Transverse colon (tissue), 4 donors: ENCODE measurements at regions not wholly inside any gene's neighbourhood (a gene's known extent, or its start where the extent isn't known, plus 50 kb on each side); places are given as distances from the start of the nearest gene placed in this dataset.
"Not testable (repeated sequence)": the region's sequence is repeated elsewhere in the genome, so short reads cannot be mapped to it uniquely, and the experiment has no call there.

Experiments
- DNase-seq: peaks from one replicate; pipeline ENCODE4 v3.0.0-alpha.2; 2019
- H3K27ac ChIP-seq, 4 donors: fragments of 200-600 bp; sonication (generic); 2 replicates each; pipeline ENCODE4 v1.5.1; 2016 to 2018; ENCODE audit warnings: inconsistent platforms in 4 of 4
- H3K27me3 ChIP-seq: fragments of 200-600 bp; sonication (generic); 2 replicates; pipeline ENCODE4 v1.5.1; 2017; ENCODE audit warnings: inconsistent platforms
- H3K36me3 ChIP-seq, 4 donors: fragments of 200-600 bp; sonication (generic); 2 replicates each; pipeline ENCODE4 v1.5.1; 2017 to 2019; ENCODE audit warnings: inconsistent platforms in 4 of 4
- H3K4me1 ChIP-seq, 4 donors: fragments of 200-600 bp; sonication (generic); 2 replicates each; pipeline ENCODE4 v1.5.1; 2017 to 2020; ENCODE audit warnings: inconsistent platforms in 4 of 4
- H3K4me3 ChIP-seq, 4 donors: fragments of 200-600 bp; sonication (generic); 1 replicate in 1 of 4; 2 replicates in 3 of 4; pipeline versions ENCODE4 v1.5.1 to v1.6.1; 2017 to 2019; ENCODE audit warnings: inconsistent platforms in 4 of 4
- H3K9me3 ChIP-seq, 2 donors: fragments of 200-600 bp; sonication (generic); 2 replicates each; pipeline ENCODE4 v1.5.1; 2017 to 2019; ENCODE audit warnings: inconsistent platforms in 2 of 2
- CTCF ChIP-seq, 5 experiments: fragments of 200-600 bp in 3 of 5; fragments of 450-650 bp in 2 of 5; sonication (generic) in 3 of 5; IDR thresholded peaks; 1 replicate in 2 of 5; 2 replicates in 3 of 5; pipeline ENCODE4 v1.5.1; 2016 to 2017; ENCODE audit warnings: antibody characterized with exemption in 5 of 5, inconsistent platforms in 3 of 5, mild to moderate bottlenecking in 2 of 5, moderate library complexity in 1 of 5
- EP300 ChIP-seq: sonication (generic); formaldehyde crosslinking; IDR thresholded peaks from one replicate; pipeline ENCODE4 v1.6.1; 2017; ENCODE audit warnings: antibody characterized with exemption, low read depth
- POLR2A ChIP-seq: fragments of 450-650 bp; IDR thresholded peaks from one replicate; pipeline ENCODE4 v1.6.1; 2016; ENCODE audit warnings: antibody characterized with exemption, mild to moderate bottlenecking, moderate library complexity
- POLR2AphosphoS5 ChIP-seq, 3 donors: sonication (generic); formaldehyde crosslinking; IDR thresholded peaks; one replicate each; pipeline ENCODE4 v1.6.1; 2016; ENCODE audit warnings: antibody characterized with exemption in 3 of 3
- WGBS, 2 donors: methylation state at CpG; one replicate each; pipeline ENCODE4 v1.1.5; 2018; ENCODE audit warnings: low coverage in 1 of 2; 5-methylcytosine and 5-hydroxymethylcytosine counted together
- in situ Hi-C, 4 donors: fragments of 200-750 bp; cut with MboI; loops; one replicate each; pipeline versions ENCODE4 v1.15.0 to v1.15.1; 2017; ENCODE audit warnings: low sequenced_read_pairs in 3 of 4, low pct_ligation_motif_present in 1 of 4, low pct_unique_long_range_greater_than_20kb in 1 of 4
- intact Hi-C: fragments of 100-400 bp; cut with DNase I; formaldehyde crosslinking; loops from one replicate; pipeline ENCODE4 v1.15.1; 2023; ENCODE audit warnings: low total_unique reads

- DNase-seq: no peak
- Histone ChIP-seq H3K9me3 (no peaks in the 10 kb centered on the region), H3K36me3 (no peaks in the 10 kb centered on the region), H3K27ac (no peak overlapping the region), H3K27me3 (no peaks in the 10 kb centered on the region), H3K4me3 (no peak overlapping the region), H3K4me1 (no peaks in the 10 kb centered on the region)
- intact Hi-C loops: no loop called here
- in situ Hi-C loops: loop anchor here in 3 of 4 donors (10.0 to 25.0 kb wide), 2 partner anchors 237 to 239 kb away; no protein-coding TSS in a partner anchor
- no peak for TF ChIP-seq EP300
- no peak for TF ChIP-seq POLR2AphosphoS5 (IDR thresholded peaks at IDR 0.05)
- TF ChIP-seq CTCF (IDR thresholded peaks at IDR 0.05): no peak
- no peak for TF ChIP-seq POLR2A
- 57% methylated on average over 3 of the region's 3 CpGs; no CpG with 5 or more reads in 1 of the 2 donors for WGBS, 2 donors
Observed at GRCh38 chrX:40875476-40875875, 140.1 kb upstream of the MED14 start.

GRCh38 chrX:40877887-40878286 lies 142.5 kb upstream of the MED14 start:
- intact Hi-C loops (no loop called here), in situ Hi-C loops (loop anchor here in 3 of 4 donors (10.0 to 25.0 kb wide), 2 partner anchors 234 to 237 kb away; no protein-coding TSS in a partner anchor)
- peak; percentile 25 to 42 (median 32) for TF ChIP-seq CTCF (IDR thresholded peaks at IDR 0.05)
- TF ChIP-seq POLR2A: no peak
- no peak for TF ChIP-seq POLR2AphosphoS5 (IDR thresholded peaks at IDR 0.05)
- no peak for TF ChIP-seq EP300
- Histone ChIP-seq H3K4me3 (no peak overlapping the region), H3K4me1 (no peaks in the 10 kb centered on the region), H3K27me3 (no peaks in the 10 kb centered on the region), H3K27ac (no peak overlapping the region), H3K9me3 (no peaks in the 10 kb centered on the region), H3K36me3 (no peaks in the 10 kb centered on the region)
- no peak for DNase-seq
- 14 to 44% methylated on average over 4 of the region's 4 CpGs for WGBS, 2 donors

- Histone ChIP-seq H3K27me3 (no peaks in the 10 kb centered on the region), H3K9me3 (no peaks in the 10 kb centered on the region), H3K4me3 (no peak overlapping the region), H3K36me3 (no peaks in the 10 kb centered on the region), H3K4me1 (no peaks in the 10 kb centered on the region), H3K27ac (no peak overlapping the region)
- in situ Hi-C loops (loop anchor here in 3 of 4 donors (10.0 to 25.0 kb wide), 2 partner anchors 234 to 236 kb away; no protein-coding TSS in a partner anchor), intact Hi-C loops (no loop called here)
- DNase-seq: no peak
- no peak for TF ChIP-seq POLR2AphosphoS5 (IDR thresholded peaks at IDR 0.05)
- TF ChIP-seq POLR2A: no peak
- TF ChIP-seq CTCF (IDR thresholded peaks at IDR 0.05): no peak
- TF ChIP-seq EP300: no peak
- 51% methylated on average over 3 of the region's 3 CpGs; no CpG with 5 or more reads in 1 of the 2 donors for WGBS, 2 donors
Observed at GRCh38 chrX:40878766-40879165, 143.4 kb upstream of the MED14 start.

- H3K27ac ChIP-seq, H3K4me1 ChIP-seq, H3K4me3 ChIP-seq, H3K36me3 ChIP-seq, intact Hi-C loops, H3K9me3 ChIP-seq, H3K27me3 ChIP-seq, DNase-seq: not testable (repeated sequence)
- in situ Hi-C loops: loop anchor here in 3 of 4 donors (10.0 to 25.0 kb wide), 2 partner anchors 233 to 236 kb away; no protein-coding TSS in a partner anchor
- 49% methylated on average over 6 of the region's 6 CpGs; no CpG with 5 or more reads in 1 of the 2 donors for WGBS, 2 donors
Observed at GRCh38 chrX:40879172-40879571, 143.8 kb upstream of the MED14 start.

GRCh38 chrX:40880712-40881111 lies 145.4 kb upstream of the MED14 start:
- Histone ChIP-seq H3K4me1 (no peaks in the 10 kb centered on the region), H3K27ac (no peak overlapping the region), H3K4me3 (no peak overlapping the region), H3K9me3 (no peaks in the 10 kb centered on the region), H3K27me3 (no peaks in the 10 kb centered on the region), H3K36me3 (no peaks in the 10 kb centered on the region)
- WGBS, 2 donors: 57% methylated on average over 3 of the region's 3 CpGs; no CpG with 5 or more reads in 1 of the 2 donors
- intact Hi-C loops: no loop called here
- TF ChIP-seq EP300 (no peak), CTCF (IDR thresholded peaks at IDR 0.05) (no peak), POLR2A (no peak), POLR2AphosphoS5 (IDR thresholded peaks at IDR 0.05) (no peak)
- no peak for DNase-seq
- in situ Hi-C loops: loop anchor here in 2 of 4 donors (25.0 kb wide), 1 partner anchor 232 kb away; no protein-coding TSS in a partner anchor
